ENCODE measurements at regions not wholly inside any gene's neighbourhood (a gene's known extent, or its start where the extent isn't known, plus 50 kb on each side); places are given as distances from the start of the nearest gene placed in this dataset.

DNA sequence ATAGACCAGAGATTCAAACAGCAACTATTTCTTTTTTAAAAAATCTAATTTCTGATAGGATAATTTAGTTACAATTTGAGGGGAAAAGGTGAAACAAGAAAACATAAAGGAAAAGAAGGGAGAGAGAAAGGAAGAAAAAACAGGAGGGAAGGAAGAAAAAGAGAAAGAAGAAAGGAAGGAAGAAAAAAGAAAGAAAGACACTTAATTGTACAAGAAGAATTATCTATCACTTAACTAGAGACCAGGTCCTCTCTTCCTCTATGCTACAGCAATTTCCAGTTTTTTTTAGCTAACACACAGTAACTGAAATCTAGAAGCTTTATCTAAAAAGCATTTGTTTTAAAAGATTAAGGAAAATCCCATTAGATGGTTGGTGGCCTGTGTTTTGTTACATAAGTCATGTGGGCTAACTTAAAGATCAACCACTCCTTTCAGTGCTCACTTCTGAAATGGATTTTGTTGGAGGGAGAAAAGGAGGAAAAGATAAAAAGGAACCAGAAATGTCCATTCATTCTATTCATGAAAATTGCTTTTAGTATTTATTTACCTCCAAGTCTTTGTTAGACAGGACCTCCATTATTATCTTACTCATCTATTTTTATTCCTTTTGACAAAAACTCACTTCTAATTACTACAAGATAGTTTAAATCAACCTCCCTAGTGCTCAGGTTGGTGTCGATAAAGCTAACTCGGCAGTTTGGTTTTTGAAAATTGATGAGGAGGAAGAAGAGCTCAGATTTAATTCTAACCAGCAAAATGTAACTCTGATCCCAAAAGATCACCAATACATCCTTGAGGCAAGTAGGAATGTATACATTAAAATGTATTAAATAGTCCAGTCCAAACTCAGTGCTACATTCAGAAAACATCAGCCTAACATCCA is 251.5 kb upstream of the FN1 start:
- no peak for TF ChIP-seq EZH2 (IDR thresholded peaks at IDR 0.05; ENCODE audit: insufficient read depth, poor library complexity, severe bottlenecking)
- no peak for TF ChIP-seq EZH2phosphoT487 (IDR thresholded peaks at IDR 0.05; ENCODE audit: insufficient read depth, low read depth)
